Rectal smooth muscle tissue (tissue), 1 donor: ENCODE measurements at regions not wholly inside any gene's neighbourhood (a gene's known extent, or its start where the extent isn't known, plus 50 kb on each side); places are given as distances from the start of the nearest gene placed in this dataset.

Source experiments
- H3K27ac ChIP-seq: one replicate; pipeline ENCODE4 v1.7.0; 2013; ENCODE audit warnings: low read depth, low read length, inconsistent platforms
- H3K27me3 ChIP-seq: one replicate; pipeline ENCODE4 v1.7.0; 2013; ENCODE audit warnings: low read length; ENCODE audit not compliant: control insufficient read depth, insufficient read depth
- H3K36me3 ChIP-seq: one replicate; pipeline ENCODE4 v1.7.0; 2013; ENCODE audit warnings: low read length; ENCODE audit not compliant: control insufficient read depth, insufficient read depth
- H3K4me1 ChIP-seq: one replicate; pipeline ENCODE4 v1.7.0; 2013; ENCODE audit warnings: low read length; ENCODE audit not compliant: control insufficient read depth, insufficient read depth
- H3K4me3 ChIP-seq: one replicate; pipeline ENCODE4 v1.7.0; 2013; ENCODE audit warnings: low read length
- H3K9ac ChIP-seq: one replicate; pipeline ENCODE4 v1.7.0; 2013; ENCODE audit warnings: low read length

DNA sequence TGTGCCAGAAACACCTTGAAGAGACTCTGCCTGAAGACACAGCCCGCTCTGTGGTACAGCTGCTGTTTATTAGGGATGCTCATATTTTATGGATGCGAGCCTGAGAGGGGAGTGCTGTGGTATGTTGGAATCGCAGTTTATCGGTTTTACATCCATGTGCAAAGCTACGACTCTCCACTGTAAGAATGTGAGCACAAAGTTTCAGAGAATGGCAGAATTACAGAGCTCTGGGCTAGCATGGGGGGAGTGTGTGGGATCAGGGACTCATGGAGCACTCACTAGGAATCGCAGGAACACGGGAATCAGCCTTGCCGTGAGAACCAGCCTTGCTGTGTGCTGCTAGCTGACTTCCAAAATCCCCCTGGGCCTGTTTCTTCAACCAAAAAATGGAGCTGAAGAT, 199.9 kb downstream of the RNF144A start:
- Histone ChIP-seq H3K4me3 (no peak overlapping the region), H3K4me1 (no peaks in the 10 kb centered on the region), H3K27me3 (no peaks in the 10 kb centered on the region), H3K27ac (no peak overlapping the region), H3K36me3 (no peaks in the 10 kb centered on the region), H3K9ac (no peak overlapping the region)

DNA sequence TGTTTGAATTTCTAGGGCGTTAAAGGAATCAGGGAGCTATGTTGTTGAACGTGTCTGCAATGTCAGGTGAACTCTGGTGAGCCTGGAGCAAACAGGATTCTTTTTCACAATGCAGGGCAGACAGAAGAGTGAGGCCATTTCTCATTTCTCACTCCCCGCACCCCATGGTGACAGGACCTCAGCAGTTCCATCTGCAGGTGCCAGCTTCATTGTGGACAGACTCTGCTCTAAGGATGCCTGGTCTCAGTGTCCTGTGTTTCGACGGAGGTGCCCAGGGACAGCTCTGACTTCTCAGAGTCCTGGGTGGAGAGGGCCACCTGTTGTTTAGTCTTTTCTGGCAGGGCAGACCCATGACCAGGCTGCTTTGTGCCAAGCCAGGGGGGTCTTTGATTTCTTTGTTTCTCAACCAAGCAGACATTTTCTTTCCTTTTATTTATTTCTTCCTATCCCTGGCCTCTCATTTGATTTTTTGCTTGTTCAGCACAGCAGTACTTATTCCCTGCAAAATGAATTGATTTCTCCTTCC, 201.5 kb downstream of the RNF144A start:
- Histone ChIP-seq H3K36me3 (no peaks in the 10 kb centered on the region), H3K4me3 (no peak overlapping the region), H3K4me1 (no peaks in the 10 kb centered on the region), H3K9ac (no peak overlapping the region), H3K27me3 (no peaks in the 10 kb centered on the region), H3K27ac (no peak overlapping the region)

DNA sequence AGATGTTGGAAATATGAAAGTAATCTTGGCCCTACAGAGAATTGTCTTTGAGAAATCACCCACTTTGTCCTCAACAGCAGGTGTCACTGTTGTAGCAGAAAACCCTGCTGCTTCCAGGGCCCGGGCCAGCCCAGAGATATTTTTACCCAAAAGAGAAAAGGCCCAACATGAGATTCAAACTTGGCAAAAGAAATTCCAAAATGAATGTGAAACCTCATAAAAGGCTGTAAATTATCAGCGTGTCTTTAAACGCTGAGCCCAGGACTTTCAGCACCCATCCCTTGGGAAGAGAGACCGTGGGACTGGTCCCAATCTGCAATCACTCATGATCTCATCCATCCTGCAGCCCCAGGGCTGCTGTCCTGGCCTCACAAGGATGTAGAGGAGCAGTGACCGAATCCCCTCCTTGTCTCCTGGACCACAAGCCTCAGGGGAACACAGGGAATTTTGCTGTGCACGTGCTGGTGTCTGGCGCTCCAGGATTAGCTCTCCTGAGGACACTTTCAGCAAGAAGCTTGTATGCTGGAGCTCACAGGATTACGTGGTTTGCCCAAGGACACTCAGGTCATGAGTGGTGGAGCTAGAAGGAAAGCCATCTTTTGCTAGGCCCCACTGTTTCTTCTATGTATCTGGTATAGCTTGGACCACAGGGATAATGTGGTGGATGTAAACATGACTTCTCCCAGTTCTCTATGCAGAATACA, 202.1 kb downstream of the RNF144A start:
- Histone ChIP-seq H3K4me1 (no peaks in the 10 kb centered on the region), H3K27me3 (no peaks in the 10 kb centered on the region), H3K27ac (no peak overlapping the region), H3K4me3 (no peak overlapping the region), H3K9ac (no peak overlapping the region), H3K36me3 (no peaks in the 10 kb centered on the region)

DNA sequence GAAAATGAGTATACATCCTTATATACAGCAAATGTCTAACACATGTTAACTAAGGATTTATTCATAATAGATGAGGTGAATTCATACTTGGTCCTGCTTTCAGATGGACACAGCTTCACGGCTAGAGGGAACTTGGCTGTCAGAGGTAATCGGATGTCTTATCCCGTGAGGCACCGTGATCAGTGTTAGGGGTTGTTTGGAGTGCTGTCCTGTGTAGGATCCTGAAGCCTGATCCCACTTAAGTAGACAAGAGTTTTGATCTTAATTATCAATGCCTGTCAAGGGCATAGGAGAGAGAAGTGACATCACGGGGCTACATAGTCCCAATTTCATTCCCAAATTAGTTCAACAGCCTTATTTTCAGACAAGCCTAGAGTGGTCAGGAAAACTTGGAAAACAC, 204.6 kb downstream of the RNF144A start:
- no peaks in the 10 kb centered on the region for H3K27me3 ChIP-seq
- no peak overlapping the region for H3K9ac ChIP-seq
- H3K4me1 ChIP-seq = no peaks in the 10 kb centered on the region
- H3K27ac ChIP-seq = no peak overlapping the region
- no peaks in the 10 kb centered on the region for H3K36me3 ChIP-seq
- no peak overlapping the region for H3K4me3 ChIP-seq

DNA sequence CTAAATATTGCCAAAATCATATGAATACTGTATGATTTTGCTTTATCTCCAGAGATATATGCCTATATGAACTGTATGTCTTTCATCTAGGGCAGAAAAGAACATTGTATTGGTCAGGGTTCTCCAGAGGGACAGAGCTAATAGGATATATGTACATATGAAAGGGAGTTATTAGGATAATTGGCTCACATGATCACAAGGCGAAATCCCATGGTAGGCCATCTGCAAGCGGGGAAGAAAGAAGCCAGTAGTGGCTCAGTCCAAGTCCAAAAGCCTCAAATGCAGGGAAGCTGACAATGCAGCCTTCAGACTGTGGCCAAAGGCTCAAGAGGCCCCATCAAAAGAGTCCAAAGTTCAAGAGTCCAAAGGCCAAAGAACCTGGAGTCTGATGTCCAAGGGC, 209.9 kb downstream of the RNF144A start:
- H3K4me1 ChIP-seq = no peaks in the 10 kb centered on the region
- H3K4me3 ChIP-seq = no peak overlapping the region
- no peaks in the 10 kb centered on the region for H3K36me3 ChIP-seq
- H3K27me3 ChIP-seq = no peaks in the 10 kb centered on the region
- no peak overlapping the region for H3K9ac ChIP-seq
- no peak overlapping the region for H3K27ac ChIP-seq

DNA sequence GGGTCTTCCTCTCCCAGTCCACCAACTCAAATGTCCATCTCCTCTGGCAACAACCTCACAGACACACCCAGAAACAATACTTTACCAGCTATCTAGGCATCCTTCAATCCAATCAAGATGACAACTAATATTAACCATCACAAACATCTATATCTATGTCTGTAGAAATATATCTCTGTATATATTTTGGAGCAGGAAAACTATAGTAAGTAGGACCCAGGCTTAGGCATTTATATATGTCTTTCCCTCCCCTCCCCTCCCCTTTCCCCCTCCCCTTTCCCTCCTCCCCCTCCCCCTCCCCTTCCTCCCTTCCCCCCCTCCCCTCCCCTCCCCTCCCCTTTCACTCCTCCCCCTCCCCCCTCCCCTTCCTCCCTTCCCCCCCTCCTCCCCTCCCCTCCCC, 210.5 kb downstream of the RNF144A start:
- Histone ChIP-seq H3K27me3 (no peaks in the 10 kb centered on the region), H3K4me3 (no peak overlapping the region), H3K4me1 (no peaks in the 10 kb centered on the region), H3K27ac (no peak overlapping the region), H3K9ac (no peak overlapping the region), H3K36me3 (no peaks in the 10 kb centered on the region)

DNA sequence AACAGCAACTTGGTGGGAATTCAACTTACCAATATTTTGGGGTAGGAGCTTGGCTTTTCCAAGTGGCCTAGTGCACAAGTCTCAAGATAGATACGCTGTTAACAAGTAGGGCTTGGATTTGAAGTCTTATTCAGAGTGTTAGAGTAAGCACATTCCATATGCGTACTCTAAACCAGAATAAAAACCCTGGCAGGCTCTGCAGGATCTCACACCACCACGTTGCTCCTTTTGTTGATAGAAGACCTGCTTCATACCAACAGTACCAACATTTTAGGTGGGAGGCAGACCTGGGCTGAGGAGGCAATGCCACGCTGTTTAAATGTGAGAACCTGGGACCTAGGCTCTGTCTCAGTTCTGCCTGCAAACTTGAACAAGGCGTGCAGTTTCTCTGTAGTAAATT, 214.0 kb downstream of the RNF144A start:
- Histone ChIP-seq H3K4me1 (no peaks in the 10 kb centered on the region), H3K27ac (no peak overlapping the region), H3K9ac (no peak overlapping the region), H3K36me3 (no peaks in the 10 kb centered on the region), H3K27me3 (no peaks in the 10 kb centered on the region), H3K4me3 (no peak overlapping the region)

DNA sequence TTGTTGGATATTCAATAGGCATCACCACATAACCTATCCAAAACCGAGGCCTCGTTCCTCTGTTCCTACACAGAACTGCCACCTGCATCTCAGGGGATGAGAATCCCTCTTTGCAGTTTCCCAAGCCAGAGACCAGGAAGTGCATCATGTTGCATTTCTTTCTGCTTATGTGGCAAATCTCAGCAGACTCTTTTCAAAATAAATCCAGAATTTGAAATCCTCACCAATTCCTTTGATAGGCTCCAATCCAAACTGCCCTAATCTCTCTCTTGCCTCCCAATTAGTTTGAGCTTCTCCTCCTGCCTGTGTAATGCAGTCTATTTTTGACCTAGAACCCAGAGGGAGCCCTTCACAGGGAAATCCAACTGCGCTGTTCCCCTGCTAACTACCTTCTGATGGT, 215.5 kb downstream of the RNF144A start:
- Histone ChIP-seq H3K36me3 (no peaks in the 10 kb centered on the region), H3K4me1 (no peaks in the 10 kb centered on the region), H3K9ac (no peak overlapping the region), H3K27ac (no peak overlapping the region), H3K4me3 (no peak overlapping the region), H3K27me3 (no peaks in the 10 kb centered on the region)

DNA sequence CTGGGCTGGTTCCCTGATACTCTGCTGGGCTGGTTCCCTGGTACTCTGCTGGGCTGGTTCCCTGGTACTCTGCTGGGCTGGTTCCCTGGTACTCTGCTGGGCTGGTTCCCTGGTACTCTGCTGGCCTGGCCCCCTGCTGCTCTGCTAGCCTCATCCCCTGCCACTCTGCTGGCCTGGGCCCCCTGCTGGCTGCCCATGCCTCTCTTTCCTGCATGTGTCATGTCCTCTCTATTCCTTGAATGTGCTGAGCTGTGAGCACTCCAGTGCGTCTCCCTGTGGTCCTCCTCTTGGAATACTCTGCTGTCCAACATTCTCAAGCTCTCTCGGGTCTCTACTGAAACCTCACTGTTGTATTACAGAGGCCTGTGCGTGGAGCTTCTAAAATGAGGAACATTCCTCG, 216.3 kb downstream of the RNF144A start:
- no peak overlapping the region for H3K27ac ChIP-seq
- H3K36me3 ChIP-seq = no peaks in the 10 kb centered on the region
- H3K27me3 ChIP-seq = no peaks in the 10 kb centered on the region
- no peaks in the 10 kb centered on the region for H3K4me1 ChIP-seq
- no peak overlapping the region for H3K4me3 ChIP-seq
- no peak overlapping the region for H3K9ac ChIP-seq

DNA sequence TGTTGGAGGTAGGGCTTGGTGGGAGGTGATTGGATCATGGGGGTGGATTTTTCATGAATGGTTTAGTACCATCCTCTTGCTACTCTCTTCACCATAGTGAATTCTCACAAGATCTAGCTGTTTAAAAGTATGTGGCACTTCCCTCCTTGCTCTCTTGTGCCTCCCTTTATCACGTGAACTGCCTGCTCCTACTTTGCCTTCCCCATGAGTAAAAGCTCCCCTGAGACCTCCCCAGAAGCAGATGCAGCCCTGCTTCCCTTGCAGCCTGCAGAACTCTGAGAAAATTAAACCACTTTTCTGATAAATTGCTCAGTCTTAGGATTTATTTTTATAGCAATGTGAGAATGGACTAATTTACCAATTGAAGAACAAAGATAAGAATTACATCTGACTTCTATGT, 223.1 kb downstream of the RNF144A start:
- Histone ChIP-seq H3K27me3 (no peaks in the 10 kb centered on the region), H3K4me3 (no peak overlapping the region), H3K4me1 (no peaks in the 10 kb centered on the region), H3K27ac (no peak overlapping the region), H3K36me3 (no peaks in the 10 kb centered on the region), H3K9ac (no peak overlapping the region)

DNA sequence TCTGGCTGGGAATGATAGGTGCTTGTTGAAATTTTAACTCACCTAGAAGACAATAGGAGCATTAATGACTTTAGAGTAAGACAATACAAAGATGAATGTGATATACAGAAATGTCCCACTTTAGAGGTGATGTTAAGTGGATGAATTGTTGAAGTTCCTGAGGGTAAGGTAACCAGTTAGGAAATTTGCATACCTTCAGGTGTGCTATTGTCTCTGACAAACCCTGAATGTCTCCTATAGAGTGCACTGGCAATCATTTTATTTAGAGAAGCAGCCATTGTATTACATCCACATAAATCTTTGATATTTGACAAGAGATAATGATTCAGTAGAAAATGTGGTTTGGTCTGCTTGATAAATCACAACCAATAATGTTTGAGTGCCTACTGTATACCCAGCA, 228.5 kb downstream of the RNF144A start:
- Histone ChIP-seq H3K4me1 (no peaks in the 10 kb centered on the region), H3K27me3 (no peaks in the 10 kb centered on the region), H3K36me3 (no peaks in the 10 kb centered on the region), H3K27ac (no peak overlapping the region), H3K9ac (no peak overlapping the region), H3K4me3 (no peak overlapping the region)

DNA sequence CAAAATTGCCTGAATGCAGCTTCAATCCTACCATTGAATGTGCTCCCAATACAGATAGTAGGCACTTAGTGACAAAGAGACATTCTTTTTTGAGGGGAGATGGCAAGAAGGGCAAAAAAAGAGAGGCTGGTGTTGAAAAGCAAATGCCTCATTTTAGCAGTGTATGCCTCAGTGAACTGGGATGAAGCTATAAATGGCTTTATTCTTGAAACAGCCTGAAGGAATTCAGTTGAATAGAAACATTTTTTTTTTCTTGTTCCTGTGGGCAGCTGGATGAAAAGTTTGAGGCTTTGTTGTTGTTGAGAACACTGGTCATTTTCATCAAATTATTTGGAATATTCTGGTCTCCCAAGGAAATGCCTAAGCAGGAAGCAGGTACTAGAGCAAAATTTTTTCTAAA, 228.9 kb downstream of the RNF144A start:
- Histone ChIP-seq H3K4me3 (no peak overlapping the region), H3K27me3 (no peaks in the 10 kb centered on the region), H3K27ac (no peak overlapping the region), H3K36me3 (no peaks in the 10 kb centered on the region), H3K9ac (no peak overlapping the region), H3K4me1 (no peaks in the 10 kb centered on the region)

DNA sequence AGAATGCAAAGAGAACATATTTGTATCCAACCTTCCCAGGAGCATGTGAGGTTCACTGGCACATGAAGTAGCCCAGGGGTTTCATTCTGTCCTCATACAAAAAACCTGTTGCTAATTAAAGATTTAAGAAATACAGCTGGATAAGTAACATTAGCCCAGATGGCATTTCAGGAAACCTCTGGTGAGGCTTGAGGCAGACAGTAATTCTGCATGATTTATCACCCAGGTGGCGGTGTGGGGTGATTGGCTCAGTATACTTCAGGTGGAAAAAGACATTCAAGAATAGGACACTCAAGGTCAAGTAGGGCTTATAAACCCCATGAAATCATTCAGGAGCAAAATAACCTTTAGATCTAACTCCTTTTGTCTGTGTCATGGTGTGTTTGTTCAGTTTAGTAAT, 237.4 kb downstream of the RNF144A start:
- no peaks in the 10 kb centered on the region for H3K27me3 ChIP-seq
- H3K4me1 ChIP-seq = no peaks in the 10 kb centered on the region
- H3K9ac ChIP-seq = no peak overlapping the region
- H3K4me3 ChIP-seq = no peak overlapping the region
- no peak overlapping the region for H3K27ac ChIP-seq
- H3K36me3 ChIP-seq = no peaks in the 10 kb centered on the region
